T-cell (primary cell): ENCODE measurements at regions not wholly inside any gene's neighbourhood (a gene's known extent, or its start where the extent isn't known, plus 50 kb on each side); places are given as distances from the start of the nearest gene placed in this dataset.

ENCODE experiments used
- ATAC-seq, 4 experiments: fragments of 200-7000 bp in 3 of 4; fragments of 150-1000 bp in 1 of 4; cut with Tn5 transposase; replicated peaks in 1 of 4; 1 replicate in 3 of 4; 2 replicates in 1 of 4; pipeline ENCODE4 v1.10.0; 2021; ENCODE audit warnings: moderate library complexity in 3 of 4, mild to moderate bottlenecking in 2 of 4, moderate number of reproducible peaks in 1 of 4
- CTCF ChIA-PET, 2 donors: fragments of 300-600 bp; sonication (Branson Sonifier 250); formaldehyde crosslinking; loops; one replicate each; lab custom pipeline; 2022; ENCODE audit warnings: antibody characterized with exemption in 2 of 2; lab: Charles Lee
- POLR2A ChIA-PET, 2 donors: fragments of 300-600 bp; sonication (Branson Sonifier 250); formaldehyde crosslinking; loops; one replicate each; lab custom pipeline; 2022; ENCODE audit warnings: antibody characterized with exemption in 2 of 2; lab: Charles Lee
- DNase-seq, 35 experiments: peaks; one replicate each; pipeline versions ENCODE4 v3.0.0 to v3.0.0-alpha.2; 2013 to 2023
- H3K27ac ChIP-seq: one replicate; pipeline ENCODE4 v1.5.1; 2013; ENCODE audit warnings: low read length
- H3K27me3 ChIP-seq, 2 experiments: replicated peaks in 1 of 2; 1 replicate in 1 of 2; 2 replicates in 1 of 2; pipeline versions ENCODE4 v1.6.1 to v1.7.0; 2013; ENCODE audit warnings: low read length in 1 of 2, mixed read lengths in 1 of 2; ENCODE audit not compliant: control insufficient read depth in 2 of 2, insufficient read depth in 2 of 2; ENCODE audit errors: extremely low read depth in 1 of 2
- H3K36me3 ChIP-seq, 2 donors: 1 replicate in 1 of 2; 2 replicates in 1 of 2; pipeline versions ENCODE4 v1.6.1 to v1.7.0; 2013; ENCODE audit warnings: low read length in 1 of 2; ENCODE audit not compliant: control insufficient read depth in 2 of 2, insufficient read depth in 1 of 2; ENCODE audit errors: extremely low read depth in 1 of 2
- H3K4me1 ChIP-seq, 2 experiments: 1 replicate in 1 of 2; 2 replicates in 1 of 2; pipeline versions ENCODE4 v1.6.1 to v1.7.0; 2013; ENCODE audit warnings: low read length in 2 of 2, mixed read lengths in 1 of 2; ENCODE audit not compliant: insufficient read depth in 2 of 2, control insufficient read depth in 1 of 2; ENCODE audit errors: extremely low read depth in 1 of 2
- H3K4me3 ChIP-seq, 2 donors: 1 replicate in 1 of 2; 2 replicates in 1 of 2; pipeline versions ENCODE4 v1.5.1 to v1.7.0; 2013; ENCODE audit warnings: mild to moderate bottlenecking in 2 of 2, low read length in 1 of 2, moderate library complexity in 1 of 2; ENCODE audit not compliant: control insufficient read depth in 1 of 2; ENCODE audit errors: extremely low read depth in 1 of 2
- H3K9me3 ChIP-seq: 2 replicates; pipeline ENCODE4 v1.7.0; 2013
- H3K27ac Mint-ChIP-seq, 2 donors: one replicate each; pipeline ENCODE4 v1.8.0; 2020 to 2021; ENCODE audit warnings: mild to moderate bottlenecking in 2 of 2, mixed read lengths in 2 of 2
- H3K27me3 Mint-ChIP-seq, 2 donors: one replicate each; pipeline ENCODE4 v1.8.0; 2021 to 2022; ENCODE audit warnings: mixed read lengths in 2 of 2
- H3K36me3 Mint-ChIP-seq: one replicate; pipeline ENCODE4 v1.8.0; 2021; ENCODE audit warnings: mixed read lengths
- H3K4me1 Mint-ChIP-seq, 3 donors: one replicate each; pipeline ENCODE4 v1.8.0; 2020 to 2022; ENCODE audit warnings: mixed read lengths in 3 of 3, mild to moderate bottlenecking in 1 of 3
- H3K4me3 Mint-ChIP-seq, 3 donors: one replicate each; pipeline ENCODE4 v1.8.0; 2020 to 2022; ENCODE audit warnings: mild to moderate bottlenecking in 3 of 3, mixed read lengths in 3 of 3, moderate library complexity in 3 of 3
- H3K9me3 Mint-ChIP-seq, 3 donors: one replicate each; pipeline ENCODE4 v1.8.0; 2020 to 2022; ENCODE audit warnings: mixed read lengths in 3 of 3
- WGBS: methylation state at CpG from one replicate; pipeline ENCODE4 v1.1.5; 2013; ENCODE audit warnings: missing lambda C conversion rate; ENCODE audit not compliant: insufficient coverage; 5-methylcytosine and 5-hydroxymethylcytosine counted together

DNA sequence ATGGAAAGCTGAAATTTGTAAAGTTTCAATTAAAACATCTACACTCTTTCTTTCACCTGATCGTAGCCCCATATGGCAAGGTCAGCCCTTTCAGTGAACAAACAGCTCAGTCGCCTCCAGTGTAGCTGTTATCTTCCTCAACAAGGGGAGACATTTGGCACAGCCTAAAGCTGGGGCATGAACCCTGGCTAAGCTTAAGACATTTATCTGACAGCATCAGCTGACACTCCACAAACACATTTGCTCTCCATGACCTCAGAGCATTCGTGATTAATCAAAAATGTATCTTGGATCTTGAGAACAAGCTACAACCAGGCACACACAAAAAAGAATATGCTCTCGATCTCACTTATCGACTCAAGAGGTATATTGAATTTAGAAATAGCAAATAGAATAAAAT is 67.3 kb downstream of the POU5F2 start:
- 100% methylated on average over 2 of the region's 5 CpGs for WGBS
- Histone ChIP-seq H3K36me3 (no peaks in the 10 kb centered on the region), H3K4me3 (no peak overlapping the region), H3K27me3 (no peaks in the 10 kb centered on the region), H3K9me3 (no peaks in the 10 kb centered on the region), H3K27ac (no peak overlapping the region), H3K4me1 (no peaks in the 10 kb centered on the region)
- DNase-seq: no peak
- no peak overlapping the region for H3K27ac Mint-ChIP-seq
- no peak for ATAC-seq
- H3K4me3 Mint-ChIP-seq: no peak overlapping the region
- H3K4me1 Mint-ChIP-seq: peaks cover 0 to 2% (median 0%) of the 10 kb centered on the region in 3 donors
- no peaks in the 10 kb centered on the region for H3K9me3 Mint-ChIP-seq
- POLR2A ChIA-PET: no interaction called here
- CTCF ChIA-PET: no interaction called here
- H3K36me3 Mint-ChIP-seq: peaks cover 20% of the 10 kb centered on the region
- H3K27me3 Mint-ChIP-seq: no peaks in the 10 kb centered on the region

DNA sequence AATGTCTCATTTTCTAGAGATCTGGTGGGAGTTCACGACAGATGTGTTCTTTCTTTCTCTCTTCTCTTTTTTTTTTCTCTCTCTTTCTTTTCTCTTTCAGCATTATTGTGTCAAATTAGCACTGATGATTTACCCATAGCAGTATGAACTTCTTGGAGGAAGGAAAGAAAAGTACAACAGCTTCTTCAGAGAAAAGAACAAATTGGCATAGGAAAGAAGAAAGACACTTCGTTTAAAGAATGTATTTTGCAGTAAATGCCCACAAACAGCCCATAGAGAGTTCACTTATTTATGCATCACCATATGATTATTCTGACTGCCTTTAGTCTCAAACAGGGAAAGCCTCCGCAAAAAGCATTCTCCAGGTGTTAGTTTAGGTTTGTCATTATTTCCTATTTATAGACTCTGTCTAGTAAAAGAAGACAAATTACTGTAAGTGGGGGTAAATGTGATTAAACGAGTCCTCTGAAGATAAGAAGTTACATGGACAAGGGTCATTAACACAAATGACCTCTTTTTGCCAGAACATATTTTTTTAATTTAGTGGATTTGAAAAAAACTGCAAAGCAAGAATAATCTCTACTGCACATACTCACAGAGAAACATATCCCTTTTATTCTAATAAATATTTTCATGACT is 68.0 kb downstream of the POU5F2 start:
- Mint-ChIP-seq H3K4me1 (peaks cover 0 to 2% (median 0%) of the 10 kb centered on the region in 3 donors), H3K27ac (no peak overlapping the region), H3K9me3 (no peaks in the 10 kb centered on the region), H3K36me3 (peaks cover 24% of the 10 kb centered on the region), H3K27me3 (no peaks in the 10 kb centered on the region), H3K4me3 (no peak overlapping the region)
- ChIA-PET CTCF (interaction anchor here in 1 of 2 donors (1.1 kb wide), 1 partner anchor 8 kb away, joined by 3 read pairs; no protein-coding TSS in a partner anchor), POLR2A (no interaction called here)
- no peaks in the 10 kb centered on the region for H3K36me3 ChIP-seq
- H3K9me3 ChIP-seq: no peaks in the 10 kb centered on the region
- H3K27ac ChIP-seq: no peak overlapping the region
- no CpG with 5 or more reads among the region's 4 CpGs for WGBS
- H3K27me3 ChIP-seq: no peaks in the 10 kb centered on the region
- DNase-seq (no peak), ATAC-seq (no peak)
- H3K4me3 ChIP-seq: no peak overlapping the region
- H3K4me1 ChIP-seq: no peaks in the 10 kb centered on the region

DNA sequence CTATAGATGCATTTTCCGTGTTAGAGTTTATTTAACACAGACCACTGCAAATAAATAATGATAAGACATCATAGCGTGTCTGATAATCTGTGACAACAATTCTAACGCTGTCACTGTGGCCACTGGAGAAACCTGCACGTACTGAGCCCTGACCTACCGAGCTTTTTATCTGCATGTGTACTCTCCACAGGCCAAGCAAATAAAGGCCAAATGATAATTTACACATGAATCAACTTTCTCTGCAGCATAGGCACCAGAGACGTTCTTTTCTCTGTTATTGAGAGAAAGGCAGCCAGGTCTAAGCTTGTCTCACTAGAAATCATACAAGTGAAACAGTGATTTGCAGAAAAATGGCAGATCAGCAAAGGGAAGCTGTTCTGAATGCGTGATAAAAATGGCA is 75.8 kb downstream of the POU5F2 start:
- H3K27me3 Mint-ChIP-seq: no peaks in the 10 kb centered on the region
- Histone ChIP-seq H3K36me3 (no peaks in the 10 kb centered on the region), H3K4me3 (no peak overlapping the region), H3K4me1 (no peaks in the 10 kb centered on the region), H3K27me3 (no peaks in the 10 kb centered on the region), H3K9me3 (no peaks in the 10 kb centered on the region), H3K27ac (no peak overlapping the region)
- H3K27ac Mint-ChIP-seq: no peak overlapping the region
- no peaks in the 10 kb centered on the region for H3K4me1 Mint-ChIP-seq
- no peak for ATAC-seq
- peaks cover 35% of the 10 kb centered on the region for H3K36me3 Mint-ChIP-seq
- WGBS: 100% methylated on average over 1 of the region's 7 CpGs
- no peaks in the 10 kb centered on the region for H3K9me3 Mint-ChIP-seq
- no peak for DNase-seq
- no peak overlapping the region for H3K4me3 Mint-ChIP-seq
- POLR2A ChIA-PET: no interaction called here
- CTCF ChIA-PET: interaction anchor here in 1 of 2 donors (0.7 to 1.0 kb wide), 2 partner anchors 135 to 403 kb away, joined by 3 to 4 read pairs; no protein-coding TSS in a partner anchor

DNA sequence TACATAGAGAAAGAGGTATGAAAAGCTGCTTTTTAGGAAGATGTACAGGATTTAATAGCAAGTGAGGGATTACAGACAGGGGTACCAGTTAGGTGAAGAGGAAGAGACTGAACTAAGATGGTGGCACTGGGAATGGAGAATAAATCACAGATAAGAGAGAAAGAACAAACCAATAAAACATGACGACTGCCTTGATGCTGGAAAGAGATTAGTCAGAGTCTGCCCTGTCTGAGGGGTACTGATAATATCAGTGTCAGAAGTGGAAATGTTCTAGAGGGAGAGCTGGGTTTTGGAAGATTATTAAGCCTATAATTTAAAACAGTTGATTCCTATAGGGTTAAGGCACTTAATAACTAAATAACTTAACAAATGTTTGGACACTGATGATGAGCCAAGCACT is 77.7 kb downstream of the NR2F1 start:
- no CpG with 5 or more reads among the region's 1 CpG for WGBS
- no peak overlapping the region for H3K4me3 Mint-ChIP-seq
- ChIA-PET POLR2A (no interaction called here), CTCF (interaction anchor here in 1 of 2 donors (0.6 kb wide), 1 partner anchor 1956 kb away, joined by 3 read pairs; no protein-coding TSS in a partner anchor)
- Histone ChIP-seq H3K4me1 (no peaks in the 10 kb centered on the region), H3K27me3 (no peaks in the 10 kb centered on the region), H3K36me3 (no peaks in the 10 kb centered on the region), H3K9me3 (no peaks in the 10 kb centered on the region), H3K4me3 (no peak overlapping the region), H3K27ac (no peak overlapping the region)
- H3K9me3 Mint-ChIP-seq: no peaks in the 10 kb centered on the region
- peaks cover 23% of the 10 kb centered on the region for H3K36me3 Mint-ChIP-seq
- DNase-seq (no peak), ATAC-seq (no peak)
- H3K4me1 Mint-ChIP-seq: no peaks in the 10 kb centered on the region
- H3K27me3 Mint-ChIP-seq: no peaks in the 10 kb centered on the region
- H3K27ac Mint-ChIP-seq: no peak overlapping the region

DNA sequence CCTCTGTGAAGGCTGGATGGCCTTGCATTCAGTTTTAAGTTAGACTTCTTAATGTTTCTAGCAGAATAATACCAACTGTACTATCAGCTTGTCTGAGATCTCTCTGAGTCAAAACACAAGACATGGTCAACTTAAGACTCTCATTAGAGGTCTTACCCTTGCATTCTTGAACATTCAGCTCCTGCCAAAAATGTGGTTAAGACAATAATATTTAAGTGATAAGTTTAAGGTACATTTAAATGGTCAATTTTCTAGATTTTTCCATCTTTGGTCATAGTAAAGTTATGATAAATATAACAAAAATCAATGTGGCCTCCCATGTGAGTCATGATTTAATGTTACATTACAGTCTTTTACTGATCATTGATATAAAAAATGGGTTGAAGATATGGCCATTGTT is 75.0 kb downstream of the NR2F1 start:
- Mint-ChIP-seq H3K36me3 (peaks cover 34% of the 10 kb centered on the region), H3K9me3 (no peaks in the 10 kb centered on the region), H3K27ac (no peak overlapping the region), H3K27me3 (no peaks in the 10 kb centered on the region), H3K4me3 (no peak overlapping the region), H3K4me1 (no peaks in the 10 kb centered on the region)
- Histone ChIP-seq H3K27ac (no peak overlapping the region), H3K4me1 (no peaks in the 10 kb centered on the region), H3K27me3 (no peaks in the 10 kb centered on the region), H3K4me3 (no peak overlapping the region), H3K9me3 (no peaks in the 10 kb centered on the region), H3K36me3 (no peaks in the 10 kb centered on the region)
- no peak for ATAC-seq
- CTCF ChIA-PET: interaction anchor here in 1 of 2 donors (0.6 kb wide), 1 partner anchor 48 kb away, joined by 3 read pairs; no protein-coding TSS in a partner anchor
- DNase-seq: no peak
- POLR2A ChIA-PET: no interaction called here

DNA sequence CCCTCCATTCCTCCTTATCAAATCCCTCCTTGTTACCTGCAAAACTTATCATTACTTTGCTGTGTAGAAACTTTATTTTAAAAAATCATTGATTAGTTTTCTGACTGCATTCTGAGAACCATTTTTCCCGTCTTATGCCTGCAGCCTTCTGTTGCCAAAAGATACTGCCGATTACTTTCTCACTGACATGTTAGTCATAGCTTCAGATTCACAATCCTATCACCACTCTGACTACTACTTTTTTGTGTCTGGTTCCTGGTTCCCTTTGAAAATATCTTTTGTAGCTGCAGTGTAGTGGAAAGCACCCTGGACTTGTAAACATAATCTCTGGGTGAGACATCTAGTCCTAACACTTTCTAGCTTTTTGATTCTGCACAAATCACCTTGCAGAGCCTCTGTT is 71.7 kb downstream of the NR2F1 start:
- Histone ChIP-seq H3K9me3 (no peaks in the 10 kb centered on the region), H3K27me3 (no peaks in the 10 kb centered on the region), H3K36me3 (no peaks in the 10 kb centered on the region), H3K4me1 (no peaks in the 10 kb centered on the region), H3K27ac (no peak overlapping the region), H3K4me3 (no peak overlapping the region)
- ChIA-PET POLR2A (no interaction called here), CTCF (no interaction called here)
- H3K4me3 Mint-ChIP-seq: no peak overlapping the region
- H3K4me1 Mint-ChIP-seq: peaks cover 4 to 6% (median 4%) of the 10 kb centered on the region in 3 donors
- H3K36me3 Mint-ChIP-seq: peaks cover 26% of the 10 kb centered on the region
- no peak for DNase-seq
- H3K9me3 Mint-ChIP-seq: no peaks in the 10 kb centered on the region
- no peak overlapping the region for H3K27ac Mint-ChIP-seq
- no peaks in the 10 kb centered on the region for H3K27me3 Mint-ChIP-seq
- WGBS: 100% methylated on average over 2 of the region's 2 CpGs
- ATAC-seq: no peak
